Natural killer cell (primary cell): ENCODE measurements at regions not wholly inside any gene's neighbourhood (a gene's known extent, or its start where the extent isn't known, plus 50 kb on each side); places are given as distances from the start of the nearest gene placed in this dataset.

Experiments
- ATAC-seq, 3 donors: fragments of 150-1000 bp in 2 of 3; fragments of 200-7000 bp in 1 of 3; cut with Tn5 transposase; 1 replicate in 1 of 3; 2 replicates in 2 of 3; pipeline ENCODE4 v1.10.0; 2021; ENCODE audit warnings: mild to moderate bottlenecking in 2 of 3, moderate library complexity in 2 of 3
- DNase-seq, 2 donors: peaks; one replicate each; pipeline versions ENCODE4 v3.0.0 to v3.0.0-alpha.2; 2013 to 2021; ENCODE audit warnings: mixed read lengths in 1 of 2
- H3K27ac ChIP-seq: one replicate; pipeline ENCODE4 v1.5.1; 2013; ENCODE audit warnings: mild to moderate bottlenecking, low read length
- H3K27me3 ChIP-seq: one replicate; pipeline ENCODE4 v1.6.1; 2013; ENCODE audit warnings: low read length; ENCODE audit not compliant: control insufficient read depth, insufficient read depth
- H3K36me3 ChIP-seq: one replicate; pipeline ENCODE4 v1.6.1; 2013; ENCODE audit warnings: low read length; ENCODE audit not compliant: control insufficient read depth, insufficient read depth
- H3K4me1 ChIP-seq: one replicate; pipeline ENCODE4 v1.6.1; 2013; ENCODE audit warnings: low read length; ENCODE audit not compliant: control insufficient read depth, insufficient read depth
- H3K4me3 ChIP-seq: one replicate; pipeline ENCODE4 v1.5.1; 2013; ENCODE audit warnings: low read length
- H3K9me3 ChIP-seq: one replicate; pipeline ENCODE4 v1.6.1; 2013; ENCODE audit warnings: low read length; ENCODE audit not compliant: control insufficient read depth, insufficient read depth
- H3K27ac Mint-ChIP-seq, 2 donors: one replicate each; pipeline ENCODE4 v1.8.0; 2022; ENCODE audit warnings: mild to moderate bottlenecking in 2 of 2, mixed read lengths in 2 of 2, moderate library complexity in 1 of 2
- H3K27me3 Mint-ChIP-seq, 2 donors: one replicate each; pipeline ENCODE4 v1.8.0; 2022; ENCODE audit warnings: low read depth in 2 of 2, mixed read lengths in 2 of 2
- H3K36me3 Mint-ChIP-seq: one replicate; pipeline ENCODE4 v1.8.0; 2022; ENCODE audit warnings: mixed read lengths
- H3K4me1 Mint-ChIP-seq, 2 donors: one replicate each; pipeline ENCODE4 v1.8.0; 2022; ENCODE audit warnings: mixed read lengths in 2 of 2
- H3K4me3 Mint-ChIP-seq: one replicate; pipeline ENCODE4 v1.8.0; 2022; ENCODE audit warnings: mild to moderate bottlenecking, moderate library complexity, mixed read lengths
- H3K9me3 Mint-ChIP-seq, 2 donors: one replicate each; pipeline ENCODE4 v1.8.0; 2022; ENCODE audit warnings: mixed read lengths in 2 of 2
- CTCF ChIP-seq: fragments of 200-600 bp; IDR thresholded peaks from one replicate; pipeline ENCODE4 v1.8.0; 2022; ENCODE audit warnings: antibody characterized with exemption
- WGBS: methylation state at CpG from one replicate; pipeline ENCODE4 v1.1.7; 2013; ENCODE audit warnings: missing lambda C conversion rate; ENCODE audit not compliant: insufficient coverage; 5-methylcytosine and 5-hydroxymethylcytosine counted together
- intact Hi-C: fragments of 100-400 bp; cut with micrococcal nuclease; formaldehyde crosslinking; loops from one replicate; pipeline ENCODE4 v1.14.2; 2022

GRCh38 chr10:78429984-78430383, 396.3 kb downstream of the RPS24 start:
- H3K4me1 ChIP-seq, result no peaks in the 10 kb centered on the region
- WGBS, result 75% methylated on average over 3 of the region's 3 CpGs
- H3K36me3 ChIP-seq, result no peaks in the 10 kb centered on the region
- intact Hi-C loops, result loop anchor here (10.0 kb wide), 1 partner anchor 385 kb away; no protein-coding TSS in a partner anchor
- Mint-ChIP-seq H3K4me3 (no peak overlapping the region), H3K36me3 (no peaks in the 10 kb centered on the region), H3K27ac (no peak overlapping the region), H3K9me3 (peaks cover 0 to 4% of the 10 kb centered on the region in 2 donors), H3K27me3 (peaks cover 33 to 63% of the 10 kb centered on the region in 2 donors), H3K4me1 (no peaks in the 10 kb centered on the region)
- DNase-seq, result no peak
- TF ChIP-seq CTCF, result no peak
- no peaks in the 10 kb centered on the region for H3K9me3 ChIP-seq
- no peak overlapping the region for H3K4me3 ChIP-seq
- ATAC-seq, result no peak
- H3K27ac ChIP-seq, result no peak overlapping the region
- peaks cover 2% of the 10 kb centered on the region for H3K27me3 ChIP-seq

GRCh38 chr10:78432583-78432982, 398.9 kb downstream of the RPS24 start:
- intact Hi-C loops, result loop anchor here (10.0 kb wide), 1 partner anchor 388 kb away; no protein-coding TSS in a partner anchor

GRCh38 chr10:78433076-78433595, 399.5 kb downstream of the RPS24 start:
- Histone ChIP-seq H3K36me3 (no peaks in the 10 kb centered on the region), H3K27ac (no peak overlapping the region), H3K4me1 (no peaks in the 10 kb centered on the region), H3K4me3 (no peak overlapping the region), H3K9me3 (no peaks in the 10 kb centered on the region), H3K27me3 (peaks cover 2% of the 10 kb centered on the region)
- TF ChIP-seq CTCF, result no peak
- no peak for DNase-seq
- Mint-ChIP-seq H3K4me1 (peaks cover 0 to 17% of the 10 kb centered on the region in 2 donors), H3K27me3 (peaks cover 21 to 62% of the 10 kb centered on the region in 2 donors), H3K27ac (no peak overlapping the region), H3K4me3 (no peak overlapping the region), H3K36me3 (no peaks in the 10 kb centered on the region), H3K9me3 (no peaks in the 10 kb centered on the region)
- no peak for ATAC-seq
- intact Hi-C loops, result loop anchor here (10.0 kb wide), 1 partner anchor 388 kb away; no protein-coding TSS in a partner anchor
- 79% methylated on average over 5 of the region's 5 CpGs for WGBS

More at GRCh38 chr10:78432583-78432982, 398.9 kb downstream of the RPS24 start:
- Mint-ChIP-seq H3K27ac (no peak overlapping the region), H3K4me3 (no peak overlapping the region), H3K4me1 (peaks cover 0 to 12% of the 10 kb centered on the region in 2 donors), H3K36me3 (no peaks in the 10 kb centered on the region), H3K27me3 (peaks cover 21 to 62% of the 10 kb centered on the region in 2 donors), H3K9me3 (no peaks in the 10 kb centered on the region)
- no peak overlapping the region for H3K27ac ChIP-seq
- no peaks in the 10 kb centered on the region for H3K36me3 ChIP-seq
- H3K4me3 ChIP-seq, result no peak overlapping the region
- H3K27me3 ChIP-seq, result peaks cover 2% of the 10 kb centered on the region
- TF ChIP-seq CTCF, result no peak
- 74% methylated on average over 1 of the region's 2 CpGs for WGBS
- H3K4me1 ChIP-seq, result no peaks in the 10 kb centered on the region
- no peak for ATAC-seq
- H3K9me3 ChIP-seq, result no peaks in the 10 kb centered on the region
- no peak for DNase-seq
